MM.1S (cell line): ENCODE measurements at regions not wholly inside any gene's neighbourhood (a gene's known extent, or its start where the extent isn't known, plus 50 kb on each side); places are given as distances from the start of the nearest gene placed in this dataset.

ENCODE experiments used
- CTCF ChIP-seq: fragments of 300-600 bp; sonication (generic); IDR thresholded peaks from 2 replicates; pipeline ENCODE4 v1.5.1; 2016; ENCODE audit warnings: antibody characterized with exemption, low read length, mixed read lengths
- EZH2 ChIP-seq: fragments of 300-600 bp; sonication (generic); optimal IDR thresholded peaks from 2 replicates; pipeline ENCODE3; 2017; ENCODE audit warnings: low read depth, mild to moderate bottlenecking, antibody characterized with exemption, low read length, mixed read lengths

- no peak for TF ChIP-seq EZH2
- no peak for TF ChIP-seq CTCF
Measured at GRCh38 chr9:107684224-107684623, 194.7 kb upstream of the KLF4 start.
